GM12892 (cell line): ENCODE measurements at regions not wholly inside any gene's neighbourhood (a gene's known extent, or its start where the extent isn't known, plus 50 kb on each side); places are given as distances from the start of the nearest gene placed in this dataset.

ENCODE experiments used
- DNase-seq: peaks from one replicate; pipeline ENCODE4 v3.0.0; 2011; ENCODE audit not compliant: insufficient read length
- FAIRE-seq: peaks from 2 replicates; lab custom pipeline; 2011; peaks lifted over from hg19 to GRCh38; lab: Jason Lieb, UNC
- POLR2A ChIP-seq: IDR thresholded peaks from 2 replicates; pipeline ENCODE4 v1.6.1; 2011; ENCODE audit warnings: low read depth, low read length, control low read depth
- POLR2AphosphoS5 ChIP-seq: IDR thresholded peaks from 2 replicates; pipeline ENCODE4 v1.6.1; 2011; ENCODE audit warnings: low read depth, low read length, control low read depth
- TAF1 ChIP-seq: IDR thresholded peaks from 2 replicates; pipeline ENCODE4 v1.6.1; 2011; ENCODE audit warnings: low read depth, mild to moderate bottlenecking, control low read depth, low read length, borderline replicate concordance

DNA sequence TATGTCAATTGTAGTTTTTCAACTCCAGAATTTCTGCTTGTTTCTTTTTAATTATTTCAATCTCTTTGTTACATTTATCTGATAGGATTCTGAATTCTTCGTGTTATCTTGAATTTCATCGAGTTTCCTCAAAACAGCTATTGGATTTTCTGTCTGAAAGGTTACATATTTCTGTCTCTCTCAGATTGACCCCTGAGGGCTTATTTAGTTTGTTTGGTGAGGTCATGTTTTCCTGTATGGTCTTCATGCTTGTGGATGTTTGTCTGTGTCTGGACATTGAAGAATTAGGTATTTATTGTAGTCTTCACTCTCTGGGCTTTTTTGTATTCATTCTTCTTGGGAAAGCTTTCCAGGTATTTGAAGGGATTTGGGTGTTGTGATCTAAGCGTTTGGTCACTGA is 85.6 kb downstream of the SNAPC1 start:
- no peak for FAIRE-seq
- no peak for DNase-seq
- no peak for TF ChIP-seq POLR2A
- no peak for TF ChIP-seq TAF1
- no peak for TF ChIP-seq POLR2AphosphoS5

DNA sequence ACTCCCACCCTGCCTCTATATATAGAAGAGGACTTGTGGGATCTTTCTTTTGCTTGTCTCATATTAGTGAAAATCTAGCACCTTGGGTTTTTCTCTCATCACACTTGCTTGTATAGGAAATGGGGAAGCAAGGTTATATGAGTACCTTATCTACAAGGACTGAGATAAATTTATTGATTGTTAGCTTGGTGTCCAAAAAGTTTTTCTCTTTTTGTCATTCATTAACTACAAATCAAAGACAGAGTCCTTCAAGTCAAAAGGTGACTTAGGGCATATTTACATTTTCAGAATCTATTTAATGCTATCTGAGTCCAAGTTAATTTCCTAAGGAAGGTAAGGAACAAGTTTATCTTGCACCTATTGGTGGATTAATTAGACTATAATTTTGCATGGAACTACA is 92.7 kb downstream of the SNAPC1 start:
- FAIRE-seq = no peak
- TF ChIP-seq TAF1 = no peak
- TF ChIP-seq POLR2A = no peak
- no peak for TF ChIP-seq POLR2AphosphoS5
- no peak for DNase-seq

DNA sequence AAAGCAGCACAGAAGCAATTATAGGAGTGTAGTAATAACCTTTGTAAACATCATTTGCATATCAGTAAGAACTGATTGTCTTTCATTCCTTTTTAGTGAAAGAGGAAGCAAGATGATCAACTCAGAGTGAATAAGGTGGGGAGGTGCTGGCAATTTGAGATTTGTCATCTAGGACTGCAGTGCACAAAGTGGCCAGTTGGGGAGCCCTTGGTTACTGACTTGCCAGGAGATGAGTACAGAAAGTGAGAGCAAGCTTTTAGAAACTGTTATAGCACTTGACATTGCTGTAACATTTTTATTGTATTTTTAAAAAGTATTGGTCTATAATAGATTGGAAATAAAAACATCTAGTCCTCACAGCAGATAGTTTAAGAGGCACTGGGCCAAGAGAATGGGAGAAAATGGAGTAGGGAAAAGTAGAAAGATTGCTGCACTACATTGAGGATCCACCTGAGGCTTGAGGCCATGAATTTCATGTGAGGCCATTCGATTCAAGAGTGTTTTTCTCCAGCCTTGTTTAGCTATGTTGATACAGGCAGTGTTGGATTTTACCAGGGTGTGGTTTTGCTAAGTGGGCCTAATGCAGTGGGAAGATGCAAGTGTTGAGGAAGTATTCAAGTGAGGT is 98.2 kb downstream of the SNAPC1 start:
- DNase-seq (peak; percentile 40), FAIRE-seq (peak; percentile 88)
- TF ChIP-seq POLR2A (no peak), POLR2AphosphoS5 (no peak)

DNA sequence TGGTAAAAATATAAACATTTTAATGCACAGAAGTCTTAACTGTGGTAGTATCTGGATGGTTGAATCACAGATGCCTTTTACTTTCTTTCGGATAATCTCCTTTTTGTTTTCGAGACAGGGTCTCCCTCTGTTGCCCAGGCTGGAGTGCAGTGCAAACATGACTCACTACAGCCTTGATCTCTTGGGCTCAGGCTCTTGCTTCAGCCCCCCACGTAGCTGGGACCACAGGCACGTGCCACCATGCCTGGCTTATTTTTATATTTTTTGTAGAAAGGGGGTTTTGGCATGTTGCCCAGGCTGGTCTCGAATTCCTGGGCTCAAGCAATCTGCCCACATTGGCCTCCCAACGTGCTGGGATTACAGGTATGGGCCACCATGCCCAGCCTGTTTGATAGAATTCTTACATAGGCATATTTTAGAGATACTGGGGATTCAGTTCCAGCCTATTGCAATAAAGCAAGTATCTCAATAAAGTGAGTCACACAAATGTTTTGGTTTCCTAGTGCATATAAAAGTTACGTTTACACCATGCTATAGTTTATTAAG is 99.2 kb downstream of the SNAPC1 start:
- no peak for TF ChIP-seq POLR2AphosphoS5
- no peak for TF ChIP-seq POLR2A
- no peak for TF ChIP-seq TAF1
- FAIRE-seq (no peak), DNase-seq (no peak)

DNA sequence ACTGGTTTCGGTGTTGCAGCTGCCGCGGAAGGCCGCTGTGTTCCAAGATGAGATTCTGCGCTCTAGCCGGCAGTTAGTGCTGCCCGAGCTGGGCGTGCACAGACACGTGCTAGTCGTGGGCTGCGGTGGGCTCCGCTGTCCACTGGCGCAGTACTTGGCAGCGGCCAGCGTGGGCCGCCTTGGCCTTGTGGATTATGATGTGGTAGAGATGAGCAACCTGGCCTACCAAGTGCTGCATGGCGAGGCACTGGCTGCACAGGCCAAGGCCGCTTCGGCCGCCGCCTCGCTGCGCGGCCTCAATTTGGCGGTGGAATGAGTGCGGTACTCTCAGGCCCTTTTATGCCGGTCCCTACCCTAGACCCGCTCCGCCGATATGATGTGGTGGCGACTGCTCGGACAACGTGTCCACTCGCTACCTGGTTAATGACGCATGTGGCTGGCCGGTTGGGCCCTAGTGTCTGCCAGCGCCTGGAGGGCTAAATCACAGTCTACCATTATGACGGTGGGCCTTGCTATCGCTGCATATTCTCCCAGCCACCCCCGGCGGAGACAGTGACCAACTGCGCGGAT is 102.2 kb downstream of the SNAPC1 start:
- no peak for TF ChIP-seq TAF1
- TF ChIP-seq POLR2AphosphoS5 = no peak
- no peak for TF ChIP-seq POLR2A
- DNase-seq = no peak
- no peak for FAIRE-seq

DNA sequence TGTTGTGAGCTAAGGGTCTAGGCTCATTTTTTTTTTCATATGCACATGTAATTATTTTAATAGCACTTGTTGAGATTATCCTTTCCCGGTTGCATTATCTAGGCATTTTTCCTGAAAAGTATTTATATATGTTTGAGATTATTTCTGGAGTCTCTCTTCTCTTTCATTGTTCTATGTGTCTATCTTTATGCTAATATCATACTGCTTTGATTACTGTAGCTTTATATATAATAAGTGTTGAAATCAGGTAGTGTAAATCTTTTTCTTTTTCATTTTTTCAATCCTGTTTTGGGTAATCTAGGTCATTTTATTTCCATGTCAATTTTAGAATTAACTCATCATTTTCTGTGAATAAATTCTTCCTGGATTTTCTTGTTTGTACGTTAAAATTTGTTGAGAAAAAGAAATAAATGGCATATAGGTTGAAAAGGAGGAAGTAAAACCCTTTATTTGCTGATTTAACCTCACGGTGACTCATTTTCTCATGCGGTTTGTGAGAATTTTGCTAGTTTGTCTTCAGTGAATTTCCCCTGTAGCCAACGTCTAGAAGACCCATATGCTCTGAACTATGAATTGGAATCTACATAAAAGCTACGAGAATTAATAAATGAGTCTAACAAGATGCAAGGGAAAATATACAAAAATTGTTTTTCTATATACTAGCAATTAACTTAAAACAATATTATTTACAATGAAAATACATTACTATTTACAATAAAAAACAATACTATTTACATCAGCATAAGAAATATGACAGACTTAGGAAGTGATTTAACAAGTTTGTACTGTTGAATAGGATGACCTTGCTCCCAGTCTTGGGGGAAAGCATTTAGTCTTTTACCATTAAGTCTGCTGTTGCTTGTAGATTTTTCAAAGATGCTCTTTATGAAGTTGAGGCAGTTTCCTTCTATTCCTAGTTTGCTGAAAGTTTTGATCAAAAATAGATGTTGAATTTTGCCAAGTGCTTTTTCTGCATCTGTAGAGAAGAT is 105.0 kb downstream of the SNAPC1 start:
- no peak for TF ChIP-seq POLR2AphosphoS5
- TF ChIP-seq TAF1 = no peak
- no peak for TF ChIP-seq POLR2A
- peak; percentile 56 for FAIRE-seq
- no peak for DNase-seq

DNA sequence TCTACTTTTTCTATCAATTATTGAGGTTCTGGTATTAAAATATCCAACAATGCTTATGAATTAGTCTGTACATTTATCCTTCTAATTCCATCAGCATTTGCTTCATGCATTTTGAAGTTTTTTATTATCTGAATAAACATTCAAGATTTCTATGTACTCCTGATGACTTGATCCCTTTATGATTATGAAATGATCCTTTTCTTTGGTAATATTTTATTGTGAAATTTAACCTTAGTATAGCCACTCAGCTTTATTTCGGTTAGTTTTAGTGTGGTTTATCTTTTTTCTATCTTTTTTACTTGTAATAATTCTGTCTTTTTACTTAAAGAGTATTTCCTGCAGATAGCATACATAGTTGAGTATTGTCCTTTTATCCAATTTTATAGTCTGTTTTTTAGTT is 106.6 kb downstream of the SNAPC1 start:
- TF ChIP-seq POLR2A = no peak
- TF ChIP-seq POLR2AphosphoS5 = no peak
- DNase-seq = no peak
- FAIRE-seq = no peak

DNA sequence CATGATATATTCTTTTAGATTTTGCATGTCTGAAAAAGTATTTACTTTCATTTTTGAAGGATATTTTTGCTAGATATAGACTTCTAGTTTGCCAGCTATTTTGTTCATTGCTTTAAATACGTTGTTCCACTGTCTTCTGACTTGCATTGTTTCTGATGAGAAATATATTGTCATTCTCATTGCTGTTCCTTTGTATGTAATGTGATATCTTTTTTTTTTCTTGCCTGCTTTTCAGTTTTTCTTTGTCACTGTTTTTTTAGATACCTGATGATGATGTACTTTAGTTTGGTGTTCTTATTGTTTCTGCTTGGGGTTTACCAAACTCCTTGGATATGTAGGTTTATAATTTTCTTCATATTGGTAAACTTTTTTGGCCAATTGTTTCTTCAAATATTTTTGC is 107.9 kb downstream of the SNAPC1 start:
- FAIRE-seq = no peak
- TF ChIP-seq TAF1 (no peak), POLR2A (no peak), POLR2AphosphoS5 (no peak)

DNA sequence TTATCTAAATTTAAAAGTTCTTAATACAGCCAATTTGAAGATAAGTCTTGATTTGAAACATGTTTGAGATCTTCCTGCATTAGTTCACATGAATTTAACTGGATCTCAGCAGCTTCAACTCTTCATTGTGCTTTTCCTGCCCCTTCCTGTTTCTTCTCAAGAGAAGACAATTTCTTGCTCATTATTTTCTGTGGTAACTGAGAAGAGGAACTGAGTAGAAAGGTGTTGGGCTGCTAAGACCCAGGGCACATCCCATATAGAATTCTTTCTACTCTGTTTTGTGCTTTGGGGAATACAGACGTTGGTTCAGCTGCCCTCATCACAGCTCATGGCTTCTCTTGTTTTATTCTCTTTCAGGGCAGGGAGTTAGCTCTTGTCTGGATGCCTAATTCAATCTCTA is 110.2 kb downstream of the SNAPC1 start:
- FAIRE-seq = peak; percentile 17
- no peak for TF ChIP-seq TAF1
- no peak for TF ChIP-seq POLR2AphosphoS5
- TF ChIP-seq POLR2A = no peak
- no peak for DNase-seq

More for the DNA sequence above, 107.9 kb downstream of the SNAPC1 start:
- DNase-seq = no peak

DNA sequence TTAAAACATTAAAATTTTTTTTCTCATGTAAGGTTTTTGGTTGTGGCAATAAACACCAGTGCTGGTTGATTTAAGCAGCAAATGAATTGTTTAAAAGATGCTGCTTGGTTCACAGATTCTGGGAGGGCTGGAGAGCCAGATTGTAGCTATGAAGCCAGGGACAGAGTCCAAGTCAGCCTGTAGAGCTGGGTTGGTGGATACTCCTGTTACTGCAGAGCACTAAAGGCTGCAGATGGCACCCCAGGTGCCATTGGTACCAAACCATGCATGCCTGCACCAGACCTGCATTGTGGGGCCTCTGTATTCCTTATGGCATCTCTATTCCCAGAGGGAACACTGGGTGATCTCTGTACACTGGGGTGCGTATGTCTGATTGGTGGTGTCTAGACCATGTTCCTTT is 113.3 kb downstream of the SNAPC1 start:
- TF ChIP-seq POLR2AphosphoS5 (no peak), TAF1 (no peak), POLR2A (no peak)
- no peak for DNase-seq
- FAIRE-seq = no peak

DNA sequence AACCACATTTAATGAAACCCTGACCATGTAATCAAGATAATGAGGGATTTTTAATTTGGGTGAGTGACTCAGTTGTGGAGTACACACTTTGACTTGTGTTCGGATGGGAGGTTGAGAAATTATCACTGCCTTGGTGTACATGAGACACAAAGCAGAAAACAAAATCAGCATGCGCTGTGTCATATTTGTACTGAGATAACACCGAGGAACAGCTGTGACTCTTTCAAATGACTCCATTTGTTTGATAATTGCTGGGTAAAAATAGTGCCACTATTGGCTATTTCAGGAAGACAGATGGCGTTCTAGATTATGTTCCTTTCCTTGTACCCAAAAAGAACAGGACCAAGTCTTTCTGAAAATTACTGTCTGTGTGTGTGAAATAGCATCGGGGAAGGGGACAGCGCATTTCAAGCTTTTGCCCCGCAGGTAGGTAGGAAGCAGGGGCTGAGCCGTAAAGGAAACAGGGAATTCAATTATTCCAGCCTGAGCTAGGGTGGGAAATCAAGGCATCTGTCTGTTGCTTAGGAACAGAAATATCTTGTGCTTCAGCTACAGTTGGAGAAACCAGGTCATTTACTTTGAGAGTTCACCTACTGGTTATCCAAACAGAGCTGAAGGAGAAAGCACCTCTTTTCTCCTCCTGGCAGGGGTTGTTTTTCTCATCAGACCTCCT is 114.3 kb downstream of the SNAPC1 start:
- DNase-seq (no peak), FAIRE-seq (peak; percentile 44)
- TF ChIP-seq POLR2A = no peak
- no peak for TF ChIP-seq POLR2AphosphoS5
- no peak for TF ChIP-seq TAF1
